ENCODE measurements at regions not wholly inside any gene's neighbourhood (a gene's known extent, or its start where the extent isn't known, plus 50 kb on each side); places are given as distances from the start of the nearest gene placed in this dataset.

DNA sequence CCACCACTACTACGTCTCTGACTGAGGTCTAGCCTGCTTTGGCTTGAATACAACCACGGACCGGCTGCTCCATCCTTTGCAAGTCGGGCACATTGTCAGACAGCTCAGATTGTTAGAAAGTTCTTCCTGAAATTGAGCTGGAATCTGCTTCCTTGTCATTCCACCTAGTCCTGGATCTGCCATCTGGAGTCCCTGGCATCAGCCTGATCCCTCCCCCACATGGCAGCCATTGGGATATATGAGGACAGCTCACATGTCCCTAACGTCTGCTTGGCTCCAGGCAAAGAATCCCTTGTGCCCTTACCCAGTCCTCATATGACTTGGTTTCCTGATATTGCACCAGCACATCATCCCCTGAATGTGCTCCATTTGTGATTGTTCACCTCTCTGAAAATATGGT is 56.3 kb upstream of the SYT6 start:
- Mint-ChIP-seq H3K4me3 (ENCODE audit: low read depth, unreplicated experiment) (no peak overlapping the region), H3K27ac (ENCODE audit: unreplicated experiment) (no peak overlapping the region), H3K9me3 (ENCODE audit: low read depth, unreplicated experiment) (no peaks in the 10 kb centered on the region), H3K27me3 (ENCODE audit: unreplicated experiment) (peaks cover 94% of the 10 kb centered on the region), H3K4me1 (ENCODE audit: low read depth, unreplicated experiment) (no peaks in the 10 kb centered on the region), H3K36me3 (ENCODE audit: insufficient read depth, unreplicated experiment) (no peaks in the 10 kb centered on the region)
- no peak for DNase-seq
- CTCF ChIA-PET = no interaction called here
- TF ChIP-seq CTCF (IDR thresholded peaks at IDR 0.05; ENCODE audit: unreplicated experiment) = no peak
- no TSS peak for BruUV-seq (replicated peaks)
- intact Hi-C loops (cut with micrococcal nuclease; ENCODE audit: unreplicated experiment) = no loop called here

DNA sequence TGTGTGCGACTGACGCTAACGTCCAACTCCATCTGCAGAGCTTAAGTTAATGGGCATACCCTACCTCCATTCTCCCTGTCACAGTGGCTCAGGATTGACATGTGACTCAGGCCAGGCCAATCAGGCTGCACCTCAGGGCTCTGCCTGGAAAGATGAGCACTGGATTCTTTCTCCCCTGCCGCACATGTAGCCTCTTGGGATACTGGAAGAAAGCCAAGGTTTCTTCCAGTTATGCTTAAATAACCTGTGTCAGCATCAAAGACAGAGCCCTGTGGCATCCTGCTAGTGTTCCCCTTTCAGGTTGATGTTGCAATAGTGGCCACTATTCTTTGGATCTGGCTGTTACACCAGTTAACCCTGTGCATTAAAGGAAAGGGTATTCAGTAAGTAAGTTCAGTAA is 55.0 kb upstream of the SYT6 start:
- intact Hi-C loops (cut with micrococcal nuclease; ENCODE audit: unreplicated experiment) = no loop called here
- CTCF ChIA-PET = no interaction called here
- TF ChIP-seq CTCF (IDR thresholded peaks at IDR 0.05; ENCODE audit: unreplicated experiment) = no peak
- DNase-seq = no peak
- Mint-ChIP-seq H3K36me3 (ENCODE audit: insufficient read depth, unreplicated experiment) (no peaks in the 10 kb centered on the region), H3K4me3 (ENCODE audit: low read depth, unreplicated experiment) (no peak overlapping the region), H3K27me3 (ENCODE audit: unreplicated experiment) (peaks cover 91% of the 10 kb centered on the region), H3K27ac (ENCODE audit: unreplicated experiment) (no peak overlapping the region), H3K9me3 (ENCODE audit: low read depth, unreplicated experiment) (no peaks in the 10 kb centered on the region), H3K4me1 (ENCODE audit: low read depth, unreplicated experiment) (no peaks in the 10 kb centered on the region)
- no TSS peak for BruUV-seq (replicated peaks)

DNA sequence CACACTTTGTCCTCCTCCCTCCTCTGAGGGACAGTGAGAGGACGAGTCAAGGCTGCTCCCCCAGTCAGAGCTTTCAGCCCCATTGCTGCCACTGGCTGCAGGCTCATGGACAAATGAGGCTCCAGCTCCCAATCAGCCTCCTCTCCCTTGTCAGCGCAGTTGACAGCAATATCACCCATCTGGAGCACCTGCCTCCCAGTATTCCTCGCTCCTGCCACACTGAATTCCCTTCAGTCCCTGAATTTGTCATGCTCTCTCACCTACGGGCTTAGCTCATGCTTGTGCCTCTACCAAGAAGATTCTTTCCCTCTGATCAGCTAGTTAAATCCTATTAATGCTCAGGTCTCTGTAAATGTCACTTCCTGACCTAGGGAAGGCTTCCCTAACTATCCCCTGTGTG is 54.4 kb upstream of the SYT6 start:
- Mint-ChIP-seq H3K27me3 (ENCODE audit: unreplicated experiment) (peaks cover 91% of the 10 kb centered on the region), H3K36me3 (ENCODE audit: insufficient read depth, unreplicated experiment) (no peaks in the 10 kb centered on the region), H3K4me1 (ENCODE audit: low read depth, unreplicated experiment) (no peaks in the 10 kb centered on the region), H3K27ac (ENCODE audit: unreplicated experiment) (no peak overlapping the region), H3K4me3 (ENCODE audit: low read depth, unreplicated experiment) (no peak overlapping the region), H3K9me3 (ENCODE audit: low read depth, unreplicated experiment) (no peaks in the 10 kb centered on the region)
- intact Hi-C loops (cut with micrococcal nuclease; ENCODE audit: unreplicated experiment) = no loop called here
- CTCF ChIA-PET = no interaction called here
- no peak for DNase-seq
- no peak for TF ChIP-seq CTCF (IDR thresholded peaks at IDR 0.05; ENCODE audit: unreplicated experiment)
- BruUV-seq (replicated peaks) = no TSS peak

DNA sequence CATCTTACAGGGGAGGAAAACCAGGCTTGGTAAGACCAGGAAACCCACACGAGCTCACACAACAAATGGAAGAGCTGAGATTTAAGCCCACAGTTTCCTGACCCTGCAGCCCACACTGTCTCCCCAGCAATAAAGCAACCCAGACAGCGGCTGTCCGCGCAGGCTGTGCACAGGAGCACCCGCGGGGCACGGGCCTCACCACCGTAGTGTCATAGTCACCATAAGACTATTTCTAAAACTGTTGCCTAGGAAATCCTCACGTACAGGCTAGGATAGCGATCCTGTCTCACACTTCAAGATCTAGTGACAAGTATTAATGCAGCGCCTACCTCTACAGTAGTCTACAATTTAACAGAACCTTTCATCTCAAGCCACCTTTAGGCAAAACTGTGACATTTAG is 54.0 kb upstream of the SYT6 start:
- DNase-seq = no peak
- H3K36me3 Mint-ChIP-seq (ENCODE audit: insufficient read depth, unreplicated experiment) = no peaks in the 10 kb centered on the region
- peaks cover 91% of the 10 kb centered on the region for H3K27me3 Mint-ChIP-seq (ENCODE audit: unreplicated experiment)
- H3K4me3 Mint-ChIP-seq (ENCODE audit: low read depth, unreplicated experiment) = no peak overlapping the region
- no peaks in the 10 kb centered on the region for H3K4me1 Mint-ChIP-seq (ENCODE audit: low read depth, unreplicated experiment)
- H3K27ac Mint-ChIP-seq (ENCODE audit: unreplicated experiment) = no peak overlapping the region
- no TSS peak for BruUV-seq (replicated peaks)
- CTCF ChIA-PET = no interaction called here
- no peaks in the 10 kb centered on the region for H3K9me3 Mint-ChIP-seq (ENCODE audit: low read depth, unreplicated experiment)
- intact Hi-C loops (cut with micrococcal nuclease; ENCODE audit: unreplicated experiment) = no loop called here
- no peak for TF ChIP-seq CTCF (IDR thresholded peaks at IDR 0.05; ENCODE audit: unreplicated experiment)

DNA sequence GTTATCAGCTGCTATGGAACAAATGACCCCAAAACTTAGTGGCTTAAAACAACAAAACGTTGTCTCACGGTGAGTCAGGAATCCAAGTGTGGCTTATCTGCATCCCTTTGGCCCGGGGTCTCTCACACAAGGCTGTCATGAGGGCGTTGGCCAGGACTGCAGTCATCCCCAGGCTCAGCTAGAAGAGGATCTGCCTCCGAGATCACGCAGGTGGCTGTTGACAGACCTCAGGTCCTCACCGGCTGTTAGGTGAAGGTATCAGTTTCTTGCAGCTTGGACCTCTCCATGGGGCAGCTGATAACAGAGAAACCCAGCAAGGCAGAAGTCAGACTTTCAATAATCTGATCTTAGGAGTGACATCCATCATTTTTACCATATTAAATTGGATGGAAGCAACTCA is 52.7 kb upstream of the SYT6 start:
- CTCF ChIA-PET = no interaction called here
- Mint-ChIP-seq H3K4me1 (ENCODE audit: low read depth, unreplicated experiment) (no peaks in the 10 kb centered on the region), H3K27me3 (ENCODE audit: unreplicated experiment) (peaks cover 93% of the 10 kb centered on the region), H3K36me3 (ENCODE audit: insufficient read depth, unreplicated experiment) (no peaks in the 10 kb centered on the region), H3K9me3 (ENCODE audit: low read depth, unreplicated experiment) (no peaks in the 10 kb centered on the region), H3K4me3 (ENCODE audit: low read depth, unreplicated experiment) (no peak overlapping the region), H3K27ac (ENCODE audit: unreplicated experiment) (no peak overlapping the region)
- no peak for TF ChIP-seq CTCF (IDR thresholded peaks at IDR 0.05; ENCODE audit: unreplicated experiment)
- intact Hi-C loops (cut with micrococcal nuclease; ENCODE audit: unreplicated experiment) = no loop called here
- BruUV-seq (replicated peaks) = no TSS peak
- no peak for DNase-seq
